ENCODE measurements at regions not wholly inside any gene's neighbourhood (a gene's known extent, or its start where the extent isn't known, plus 50 kb on each side); places are given as distances from the start of the nearest gene placed in this dataset.
"Not testable (repeated sequence)": the region's sequence is repeated elsewhere in the genome, so short reads cannot be mapped to it uniquely, and the experiment has no call there.

DNA sequence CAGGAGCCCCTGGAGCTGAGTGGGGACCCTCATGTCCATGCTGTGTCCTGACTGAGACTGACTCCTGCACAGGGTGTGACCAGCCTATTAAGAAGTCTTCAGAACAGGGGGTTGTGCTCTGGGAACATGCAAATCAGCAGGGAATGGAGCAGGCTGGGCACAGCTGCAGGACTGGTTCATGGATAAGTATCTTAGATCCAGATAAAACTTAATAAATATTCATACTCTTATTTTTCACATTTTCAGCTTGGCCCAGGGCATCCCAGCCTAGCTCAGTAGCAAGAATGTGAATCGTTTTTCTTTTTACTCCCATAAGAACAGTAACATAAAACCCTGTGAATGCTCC lies 479.7 kb downstream of the RPIA start:
- TF ChIP-seq, protein P1, sequence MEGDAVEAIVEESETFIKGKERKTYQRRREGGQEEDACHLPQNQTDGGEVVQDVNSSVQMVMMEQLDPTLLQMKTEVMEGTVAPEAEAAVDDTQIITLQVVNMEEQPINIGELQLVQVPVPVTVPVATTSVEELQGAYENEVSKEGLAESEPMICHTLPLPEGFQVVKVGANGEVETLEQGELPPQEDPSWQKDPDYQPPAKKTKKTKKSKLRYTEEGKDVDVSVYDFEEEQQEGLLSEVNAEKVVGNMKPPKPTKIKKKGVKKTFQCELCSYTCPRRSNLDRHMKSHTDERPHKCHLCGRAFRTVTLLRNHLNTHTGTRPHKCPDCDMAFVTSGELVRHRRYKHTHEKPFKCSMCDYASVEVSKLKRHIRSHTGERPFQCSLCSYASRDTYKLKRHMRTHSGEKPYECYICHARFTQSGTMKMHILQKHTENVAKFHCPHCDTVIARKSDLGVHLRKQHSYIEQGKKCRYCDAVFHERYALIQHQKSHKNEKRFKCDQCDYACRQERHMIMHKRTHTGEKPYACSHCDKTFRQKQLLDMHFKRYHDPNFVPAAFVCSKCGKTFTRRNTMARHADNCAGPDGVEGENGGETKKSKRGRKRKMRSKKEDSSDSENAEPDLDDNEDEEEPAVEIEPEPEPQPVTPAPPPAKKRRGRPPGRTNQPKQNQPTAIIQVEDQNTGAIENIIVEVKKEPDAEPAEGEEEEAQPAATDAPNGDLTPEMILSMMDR (IDR thresholded peaks at IDR 0.05), result not testable (repeated sequence)
- not testable (repeated sequence) for TF ChIP-seq POLR2A (IDR thresholded peaks at IDR 0.05)
